Activated gamma-delta T cell (primary cell): ENCODE measurements at regions not wholly inside any gene's neighbourhood (a gene's known extent, or its start where the extent isn't known, plus 50 kb on each side); places are given as distances from the start of the nearest gene placed in this dataset.

ENCODE experiments used
- DNase-seq: peaks from one replicate; lab custom pipeline; 2025; lab: John Stamatoyannopoulos, UW

DNA sequence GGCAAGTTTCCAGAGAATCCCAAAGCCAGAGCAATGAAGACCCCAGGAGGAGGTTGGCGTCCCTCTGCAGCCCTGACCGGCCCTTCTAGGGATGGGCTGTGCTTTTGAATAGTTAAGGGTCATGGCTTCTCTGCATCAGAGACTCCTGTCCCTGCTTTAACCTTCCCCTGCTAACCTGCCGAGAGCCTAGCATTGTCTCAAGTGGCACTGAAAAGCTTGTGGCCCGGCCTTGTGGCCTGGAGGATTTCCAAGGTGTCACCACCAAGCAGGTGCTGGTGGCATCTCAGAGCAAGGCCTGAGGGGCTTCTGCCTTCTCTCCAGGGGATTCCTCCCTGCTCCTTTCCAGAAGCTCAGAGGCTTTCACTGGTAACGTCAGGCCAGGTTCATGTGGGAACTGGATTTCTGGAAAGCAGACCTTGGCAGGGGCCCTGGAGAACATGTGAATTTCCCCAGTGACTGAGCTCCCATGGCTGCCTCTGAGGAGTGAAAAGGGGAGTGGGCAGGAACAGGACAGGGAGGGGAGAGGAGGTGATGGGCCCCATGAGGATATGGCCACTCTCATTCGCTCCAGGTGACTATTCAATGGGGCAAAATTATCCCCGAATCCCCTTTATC lies 409.9 kb downstream of the PTPRU start:
- no peak for DNase-seq

DNA sequence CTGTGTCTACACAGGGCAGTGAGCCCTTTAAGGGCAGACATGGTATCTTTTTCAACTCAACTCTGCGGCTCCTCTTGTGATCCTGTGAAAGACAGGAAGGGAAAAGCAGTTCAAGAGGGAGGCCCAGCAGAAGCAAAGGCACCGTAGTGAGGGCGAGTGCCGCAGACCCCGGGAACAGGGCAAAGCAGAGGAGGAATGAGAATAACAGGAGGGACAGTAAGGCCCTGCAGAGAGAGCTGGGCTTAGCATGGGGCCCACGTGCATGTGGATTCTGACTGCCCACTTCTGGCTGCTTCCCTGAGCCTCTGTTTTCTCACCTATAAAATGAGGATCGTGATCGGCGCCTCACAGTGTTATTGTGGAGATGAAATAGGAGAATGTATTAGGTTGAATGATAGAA lies 409.3 kb downstream of the PTPRU start:
- no peak for DNase-seq

DNA sequence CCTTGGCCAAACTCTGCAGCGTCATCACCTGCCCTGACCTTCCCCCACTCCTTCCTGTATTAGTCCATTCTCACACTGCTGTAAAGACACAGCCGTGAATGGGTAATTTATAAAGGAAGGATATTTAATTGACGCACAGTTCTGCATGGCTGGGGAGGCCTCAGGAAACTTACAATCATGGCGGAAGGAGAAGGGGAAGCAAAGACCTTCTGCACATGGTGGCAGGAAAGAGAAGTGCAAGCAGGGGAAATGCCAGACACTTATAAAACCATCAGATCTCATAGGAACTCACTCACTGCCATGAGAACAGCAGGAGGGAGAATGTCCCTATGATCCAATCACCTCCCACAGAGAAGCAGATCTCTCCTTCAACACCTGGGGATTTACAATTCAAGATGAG lies 408.5 kb downstream of the PTPRU start:
- DNase-seq, result no peak

DNA sequence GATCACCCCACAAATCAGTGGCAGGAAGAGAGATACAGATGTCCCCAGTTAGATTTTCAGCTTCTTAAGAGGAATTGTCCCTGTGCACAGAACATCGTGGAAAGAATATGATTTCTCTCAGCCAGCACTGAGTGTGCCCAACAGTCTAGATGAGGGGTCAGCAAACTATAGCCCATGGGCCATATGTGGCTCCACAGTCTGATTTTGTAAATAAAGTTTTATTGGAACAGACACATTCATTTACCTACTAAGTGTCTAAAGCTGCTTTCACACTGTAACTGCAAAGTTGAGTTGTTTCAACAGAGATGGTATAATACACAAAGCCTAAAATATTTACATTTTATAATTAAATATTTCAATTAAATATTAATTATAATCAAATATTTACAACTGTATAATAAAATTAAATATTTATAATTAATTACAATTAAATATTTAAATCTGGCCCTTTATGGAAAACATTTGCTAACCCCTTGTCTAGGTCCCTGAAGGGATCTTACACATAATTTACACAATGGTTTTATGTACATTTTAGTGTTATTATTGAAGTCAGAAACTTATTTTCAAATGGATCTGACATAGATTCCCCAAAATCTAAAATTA lies 407.6 kb downstream of the PTPRU start:
- no peak for DNase-seq

DNA sequence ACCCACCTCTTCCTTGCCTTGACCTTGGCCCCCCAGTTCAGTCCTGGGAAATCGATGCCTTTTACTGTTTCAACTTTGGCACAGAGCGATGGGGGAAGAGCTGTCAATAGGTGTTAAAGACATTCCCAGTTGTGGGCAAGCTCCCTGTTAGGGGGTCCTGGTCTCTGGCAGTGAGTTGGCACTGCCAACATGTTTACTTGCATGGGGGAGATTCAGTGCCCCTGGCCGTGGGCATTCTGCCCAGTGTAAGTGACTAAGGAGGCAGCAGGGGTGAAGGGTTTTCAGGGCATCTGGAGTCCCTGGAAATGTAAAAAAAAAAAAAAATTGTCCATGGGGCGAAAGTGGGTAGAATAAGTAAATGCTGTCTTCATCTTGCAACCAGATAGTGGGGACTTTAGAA lies 407.0 kb downstream of the PTPRU start:
- no peak for DNase-seq

DNA sequence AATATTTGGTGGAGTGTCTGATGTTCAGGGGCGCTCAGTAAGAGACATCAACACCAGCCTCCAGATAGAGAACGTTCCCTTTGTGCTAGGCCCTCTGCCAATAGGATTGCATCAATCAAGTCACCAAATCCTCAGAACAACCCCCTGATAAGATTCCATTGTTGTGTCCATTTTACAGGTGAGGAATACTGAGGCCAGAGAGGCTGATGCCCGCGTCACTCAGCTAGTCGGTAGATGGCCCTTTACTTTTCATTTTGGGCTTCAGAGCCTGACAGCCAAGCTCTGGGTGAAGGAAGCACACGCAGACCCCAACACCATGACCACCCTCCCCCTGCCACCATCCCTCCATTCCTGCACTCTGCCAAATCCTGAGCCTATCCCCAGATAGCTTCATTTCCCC lies 406.2 kb downstream of the PTPRU start:
- DNase-seq, result no peak

DNA sequence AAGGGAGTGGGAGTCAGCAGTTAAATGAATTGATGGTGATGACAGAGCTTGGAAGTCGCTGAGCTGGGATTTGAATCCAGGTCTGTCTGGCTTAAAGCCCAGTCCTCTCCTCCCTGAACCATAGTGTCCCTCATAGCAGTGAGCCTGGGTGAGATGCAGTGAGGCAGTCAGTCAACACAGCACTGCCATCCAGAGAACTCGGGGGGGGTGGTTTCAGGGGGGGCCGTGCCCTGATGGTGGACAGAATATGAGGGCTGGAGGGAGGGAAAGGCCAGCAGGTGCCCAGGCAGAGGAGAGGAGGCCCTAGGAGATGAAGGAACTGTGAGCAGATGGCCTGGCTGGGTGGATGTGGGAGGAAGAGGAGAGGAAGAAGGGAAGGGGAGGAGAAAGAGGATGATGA lies 405.6 kb downstream of the PTPRU start:
- no peak for DNase-seq

DNA sequence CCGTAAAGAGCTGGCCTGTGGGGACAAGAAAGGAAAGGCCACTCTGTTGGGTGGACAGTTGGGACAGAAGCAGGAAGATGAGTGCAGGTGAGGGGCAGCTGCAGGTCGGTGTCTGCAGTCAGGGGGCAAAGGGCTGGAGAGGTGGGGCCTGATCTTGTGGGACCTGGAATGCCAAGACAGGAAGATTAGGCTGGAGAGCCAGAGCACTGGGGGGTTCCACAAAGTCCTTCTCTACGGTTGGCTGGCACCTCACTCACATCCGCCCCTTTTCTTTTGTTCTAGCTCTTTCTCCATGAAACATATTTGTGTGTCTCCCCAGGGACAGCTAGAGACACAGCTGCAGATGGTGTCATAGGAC lies 404.1 kb downstream of the PTPRU start:
- no peak for DNase-seq

DNA sequence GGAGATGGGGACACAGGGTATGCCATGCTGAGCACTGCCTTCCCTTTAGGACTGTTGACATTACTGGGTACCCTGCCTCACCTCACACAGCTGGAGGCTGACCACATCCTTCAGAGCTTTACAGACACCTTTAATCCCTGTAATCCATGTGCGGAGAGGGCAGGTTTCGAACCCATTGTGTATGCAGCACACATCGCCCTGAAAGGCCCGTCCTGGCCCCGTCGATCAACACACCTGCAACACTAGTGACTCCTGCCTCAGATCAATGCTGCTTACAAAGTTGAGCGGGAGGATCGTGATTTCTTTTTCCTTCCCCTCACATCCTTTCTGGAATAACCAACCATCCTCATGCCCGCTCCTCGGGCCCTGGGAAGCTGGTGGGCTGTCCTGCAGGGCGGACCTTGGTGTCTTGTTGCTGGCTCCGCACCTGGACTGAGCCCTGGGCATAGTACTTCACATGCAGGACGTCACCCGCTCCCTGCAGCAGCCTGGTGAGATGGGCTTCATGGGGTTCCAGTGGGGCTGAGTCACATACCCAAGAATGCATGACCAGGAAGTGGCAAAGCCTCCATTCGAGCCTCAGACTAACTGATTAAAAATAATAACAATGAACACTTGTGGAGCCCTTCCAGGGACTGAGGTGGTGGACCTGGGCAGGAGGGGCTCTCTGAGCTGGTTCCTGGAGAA lies 403.6 kb downstream of the PTPRU start:
- no peak for DNase-seq

DNA sequence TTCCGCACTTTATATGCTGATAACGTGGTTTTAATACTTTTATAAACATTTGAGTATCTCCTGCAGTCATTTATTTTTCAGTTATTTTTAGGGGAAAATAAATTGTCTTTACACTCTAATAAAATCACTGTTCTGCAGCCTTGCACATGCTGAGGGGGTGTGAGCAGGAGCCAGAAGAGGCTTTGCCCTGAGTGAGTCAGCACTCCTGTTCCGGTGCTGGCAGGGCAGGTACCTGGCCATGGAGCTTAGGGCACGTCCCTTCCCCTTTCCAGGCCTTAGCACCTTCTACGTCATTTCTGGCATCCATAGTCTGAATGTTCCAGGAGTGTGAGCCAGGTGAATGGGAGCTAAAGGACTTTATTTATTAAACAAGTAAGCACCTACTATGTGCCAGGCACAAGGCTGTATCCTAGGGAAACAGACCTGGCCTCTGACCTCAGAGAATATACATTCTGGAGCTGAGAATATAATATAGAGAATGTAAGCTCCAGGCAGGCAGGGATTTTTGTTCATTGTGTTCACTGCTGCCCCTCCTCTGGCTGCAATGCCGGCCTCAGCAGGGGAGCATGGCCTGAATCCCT lies 402.9 kb downstream of the PTPRU start:
- DNase-seq, result no peak

DNA sequence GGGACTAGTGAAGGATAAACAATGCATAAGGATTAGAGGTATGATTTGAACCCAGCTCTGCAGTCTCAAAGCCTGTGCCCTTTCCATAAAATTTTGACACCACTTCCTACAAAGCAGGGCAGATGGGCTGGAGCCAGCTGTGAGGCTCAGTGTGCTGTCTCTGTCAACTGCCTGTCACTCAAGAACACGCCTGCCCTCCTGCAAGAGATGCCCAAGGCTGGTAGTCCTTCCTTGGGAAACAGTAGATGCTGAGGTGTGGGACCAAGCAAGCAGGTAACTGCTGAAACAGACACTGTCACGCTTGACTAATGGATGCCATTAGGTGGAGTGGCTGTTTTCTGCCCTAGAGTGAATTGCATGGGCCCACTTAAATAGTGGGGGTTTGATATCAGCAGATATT lies 402.0 kb downstream of the PTPRU start:
- no peak for DNase-seq

DNA sequence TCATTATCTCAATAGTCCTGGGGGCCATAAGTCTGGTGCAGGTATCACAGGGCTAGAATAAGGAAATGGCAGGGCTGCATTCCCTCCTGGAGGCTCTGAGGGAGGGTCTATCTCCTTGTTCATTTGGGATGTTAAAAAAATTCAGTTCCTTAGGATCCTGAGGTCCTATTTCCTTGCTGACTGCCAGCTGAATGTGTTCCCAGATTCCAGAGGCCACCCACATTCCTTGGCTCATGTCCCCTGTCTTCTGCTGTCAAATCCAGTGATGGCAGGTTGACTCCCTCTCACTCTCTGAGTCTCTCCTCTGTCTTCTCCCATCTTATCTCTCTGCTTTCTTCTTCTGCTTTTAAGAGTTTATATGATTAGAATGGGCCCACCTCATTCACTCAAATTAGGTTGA lies 400.6 kb downstream of the PTPRU start:
- no peak for DNase-seq

DNA sequence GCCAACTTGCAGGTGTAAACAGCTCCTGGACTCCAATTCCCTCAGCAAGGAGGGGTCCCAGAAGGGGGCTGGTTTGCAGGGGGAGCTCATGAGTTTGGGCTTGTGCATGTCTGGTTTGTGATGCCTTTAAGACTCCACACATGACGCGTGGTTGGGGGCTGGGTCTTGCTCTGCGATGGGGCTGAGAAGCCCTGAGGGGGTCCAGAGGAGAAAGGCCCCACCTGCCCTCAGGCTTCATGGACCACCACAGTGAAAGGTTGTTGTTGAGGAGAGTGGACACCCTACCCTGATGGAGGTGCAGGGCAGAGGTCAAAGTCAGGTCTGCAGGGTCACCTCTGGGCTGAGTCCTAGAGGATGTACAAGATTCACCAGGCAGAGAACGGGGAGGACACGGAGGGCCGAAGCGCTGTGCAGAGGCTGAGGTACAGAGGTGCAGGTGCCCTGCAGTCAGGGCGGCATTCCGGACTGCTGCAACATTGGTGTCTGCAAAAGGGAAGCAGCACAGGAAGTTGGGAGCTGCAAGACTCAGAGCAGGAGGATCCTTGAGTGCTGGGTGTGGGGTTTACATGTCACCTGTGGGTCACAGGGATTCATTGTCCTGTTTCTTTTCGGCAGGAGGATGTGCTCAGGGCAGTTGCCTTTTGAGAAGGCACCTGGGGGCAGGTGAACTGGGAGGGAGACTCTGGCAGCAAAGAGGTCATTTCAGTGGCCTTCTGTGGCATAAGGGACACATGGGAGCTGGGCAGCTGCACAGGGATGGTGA lies 399.4 kb downstream of the PTPRU start:
- no peak for DNase-seq

DNA sequence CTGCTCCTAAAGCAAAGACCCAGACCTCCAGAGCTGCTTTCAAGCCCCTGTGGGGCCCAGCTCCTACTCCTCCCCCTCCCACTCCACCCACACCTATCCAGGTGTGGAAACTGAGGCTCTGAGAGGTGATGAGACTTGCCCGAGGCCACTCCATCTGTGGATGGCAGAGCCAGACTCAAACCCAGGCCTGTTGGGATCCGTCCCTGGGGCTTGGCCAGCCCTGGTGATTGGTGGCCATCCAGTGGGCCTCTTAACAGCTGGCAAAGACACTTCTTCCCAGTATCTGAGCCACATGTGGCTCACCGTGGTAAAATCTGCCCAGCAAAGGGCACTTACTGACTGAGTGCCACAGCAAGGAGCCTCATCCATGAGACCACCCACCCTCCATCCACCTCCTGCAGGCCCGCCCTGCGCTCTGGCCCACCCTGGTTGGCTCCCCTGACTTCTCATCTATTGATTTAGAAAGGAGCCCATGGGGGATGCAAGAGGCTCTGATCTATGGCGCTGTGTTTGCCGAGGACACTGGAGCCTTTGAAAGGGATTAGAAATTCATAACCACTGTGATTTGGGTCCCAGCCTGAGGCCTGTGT lies 398.5 kb downstream of the PTPRU start:
- DNase-seq, result no peak

DNA sequence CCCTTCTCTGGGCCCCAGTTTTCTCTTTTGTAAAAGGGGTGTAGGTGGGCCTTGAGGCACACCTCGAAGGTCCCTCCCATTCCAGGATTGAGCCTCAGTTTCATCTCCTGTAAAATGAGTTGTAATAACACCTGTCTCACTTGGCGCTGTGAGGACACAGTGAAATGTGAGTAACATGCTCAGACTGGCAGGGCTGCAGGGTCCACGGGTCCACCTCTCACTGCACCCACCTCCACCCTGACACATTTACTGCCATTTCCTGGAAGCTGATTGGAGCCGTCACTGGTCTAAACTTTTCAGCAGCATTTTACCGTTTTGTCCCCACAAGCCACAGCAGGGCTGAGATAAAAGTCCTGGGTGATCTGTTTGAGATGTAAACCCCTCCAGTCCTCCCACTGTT lies 398.0 kb downstream of the PTPRU start:
- no peak for DNase-seq

DNA sequence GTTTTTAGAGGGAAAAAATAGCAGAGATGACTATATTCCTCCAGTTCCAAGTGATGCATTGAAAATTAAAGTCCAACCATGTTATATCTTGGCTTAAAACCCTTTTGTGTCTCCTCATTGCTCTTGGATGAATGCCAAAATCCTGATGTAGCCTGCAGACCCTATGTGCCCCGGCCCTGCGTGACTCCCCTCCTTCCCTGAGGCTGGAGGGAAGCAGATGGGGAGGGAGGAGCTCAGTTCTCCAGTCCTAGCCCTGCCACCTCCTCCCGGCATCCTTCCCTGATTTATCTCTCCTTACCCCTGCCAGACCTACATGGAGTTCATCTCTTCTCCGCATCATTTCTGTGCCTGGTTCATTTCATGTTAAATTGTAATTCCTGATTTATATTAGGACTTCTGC lies 397.4 kb downstream of the PTPRU start:
- DNase-seq, result no peak

DNA sequence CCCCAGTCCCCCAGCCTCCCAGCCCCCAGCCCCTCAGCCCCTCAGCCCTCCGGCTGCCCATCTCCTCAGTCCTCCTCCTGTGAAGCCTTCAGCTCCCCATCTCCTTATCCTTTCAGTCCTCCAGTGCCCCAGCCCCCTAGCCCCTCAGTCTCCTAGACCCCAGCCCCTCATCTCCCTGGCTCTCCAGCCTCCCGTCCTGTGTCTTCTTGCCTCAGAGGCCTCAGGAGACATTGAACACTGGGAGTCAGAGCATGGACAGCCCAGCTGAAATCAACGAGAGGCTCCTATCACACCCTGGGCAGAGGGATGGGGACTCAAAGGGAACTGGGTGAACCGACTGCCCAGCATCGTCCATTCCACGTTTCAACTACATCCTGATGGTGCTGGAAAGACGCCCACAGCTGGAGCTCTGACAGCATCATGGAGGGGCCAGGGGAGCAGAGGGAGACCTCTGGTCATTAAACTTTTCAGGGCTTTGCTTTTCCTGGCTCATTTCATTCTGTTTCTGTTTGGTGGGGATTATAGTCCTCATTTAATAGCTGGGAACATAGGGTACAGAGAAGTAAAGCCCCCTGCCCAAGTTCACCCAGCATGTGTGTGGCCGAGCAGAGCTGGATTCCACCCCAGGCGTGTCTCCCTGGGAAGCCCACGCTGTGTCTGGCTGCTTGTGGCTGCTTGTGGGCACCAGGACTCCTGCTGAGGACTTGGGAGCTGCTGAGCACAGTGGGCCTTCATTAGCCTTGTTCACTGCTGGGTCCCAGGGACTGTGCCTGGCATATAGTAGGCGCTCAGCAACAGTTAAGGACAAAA lies 396.7 kb downstream of the PTPRU start:
- DNase-seq, result no peak

DNA sequence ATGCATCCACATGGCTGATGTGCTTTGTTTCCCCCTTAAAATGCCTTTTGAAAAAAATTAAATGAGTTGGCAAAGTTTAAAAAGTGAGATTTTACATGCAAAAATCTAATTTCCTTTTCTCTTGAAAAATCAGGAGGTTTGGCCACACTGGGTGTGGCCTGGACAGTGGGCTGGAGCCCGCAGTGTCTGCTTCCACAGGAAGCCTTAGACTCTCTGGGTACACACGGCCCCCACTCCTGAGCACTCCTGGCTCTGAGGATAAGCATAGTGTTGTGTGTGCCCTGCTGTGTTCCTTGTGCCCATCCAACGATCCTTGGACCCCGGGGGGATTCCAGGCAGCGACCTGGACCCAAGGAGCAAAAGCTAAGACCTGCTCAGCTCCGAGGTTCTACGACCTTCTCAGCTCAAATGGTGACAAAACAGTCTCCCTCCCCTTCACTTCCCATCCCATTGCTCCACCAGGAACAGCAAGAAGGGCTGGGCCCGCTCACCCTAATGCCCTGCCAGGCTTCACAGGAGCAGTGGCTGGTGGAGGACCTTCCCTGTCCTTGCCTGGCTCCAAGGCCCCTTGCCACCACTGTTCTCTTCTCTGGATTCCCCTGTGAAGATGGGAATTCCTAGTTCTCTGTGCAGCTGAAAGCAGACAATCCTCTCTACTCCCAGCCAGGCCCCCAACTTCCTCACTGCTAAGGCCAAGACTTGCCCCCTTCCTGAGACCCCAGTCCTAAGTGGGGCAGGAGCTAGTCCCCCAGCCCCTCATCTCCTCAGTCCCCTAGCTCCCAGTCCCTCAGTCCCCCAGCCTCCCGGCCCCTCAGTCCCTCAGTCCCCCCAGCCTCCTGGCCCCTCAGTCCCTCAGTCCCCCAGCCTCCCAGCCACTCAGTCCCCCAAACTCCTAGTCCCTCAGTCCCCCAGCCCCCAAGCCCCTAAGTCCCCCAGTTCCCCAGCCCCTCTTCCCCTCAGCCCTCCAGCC lies 395.8 kb downstream of the PTPRU start:
- no peak for DNase-seq

DNA sequence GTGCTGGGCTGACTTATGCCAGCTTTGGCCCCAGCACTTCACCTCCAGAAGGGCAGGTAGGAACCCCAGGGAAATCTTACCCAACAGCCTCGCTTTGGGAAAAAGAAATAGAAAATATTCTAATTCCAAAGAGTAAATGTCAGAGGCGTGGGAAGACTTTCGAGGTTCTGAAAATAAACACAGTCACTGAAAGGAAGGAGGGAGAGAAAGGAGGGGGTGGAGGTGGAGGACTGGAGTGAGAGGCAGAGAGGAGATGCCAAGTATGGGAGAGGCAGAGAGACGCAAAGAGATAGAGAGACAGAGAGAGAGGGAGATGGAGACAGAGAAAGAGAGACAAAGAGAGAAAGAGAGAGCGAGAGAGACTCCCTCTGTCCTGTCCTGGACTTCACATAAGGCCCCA lies 395.0 kb downstream of the PTPRU start:
- DNase-seq, result no peak

DNA sequence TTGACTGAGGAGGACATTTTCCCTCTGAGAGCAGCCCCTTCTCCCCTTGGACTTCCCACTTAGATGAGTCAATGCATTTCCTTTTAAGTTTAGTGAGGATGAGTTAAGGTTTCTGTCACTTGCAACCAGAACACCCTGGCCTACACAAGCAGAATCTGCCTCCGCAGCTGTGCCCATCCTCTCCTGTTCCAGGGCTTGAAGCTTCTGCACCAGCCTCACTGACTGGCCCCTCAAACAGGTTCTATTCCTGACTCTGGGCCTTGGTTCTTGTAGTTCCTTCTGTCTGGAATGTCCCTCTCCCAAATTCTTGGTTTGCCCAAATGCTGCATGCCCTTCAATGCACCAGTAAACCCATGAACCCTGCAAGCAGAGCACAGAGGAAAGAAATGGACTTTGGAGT lies 394.4 kb downstream of the PTPRU start:
- no peak for DNase-seq
